Smooth muscle cell (in vitro differentiated cells): ENCODE measurements at regions not wholly inside any gene's neighbourhood (a gene's known extent, or its start where the extent isn't known, plus 50 kb on each side); places are given as distances from the start of the nearest gene placed in this dataset.

Experiments used
- DNase-seq: peaks from one replicate; lab custom pipeline; 2025; ENCODE audit not compliant: unreplicated experiment; lab: John Stamatoyannopoulos, UW
- H2AFZ ChIP-seq: fragments of 200-600 bp; sonication (generic); 2 replicates; pipeline ENCODE4 v1.6.0; 2016; ENCODE audit warnings: antibody characterized with exemption, low read depth, mild to moderate bottlenecking
- H3F3A ChIP-seq: fragments of 200-600 bp; sonication (generic); 2 replicates; pipeline ENCODE4 v1.6.0; 2017; ENCODE audit warnings: antibody characterized with exemption, low read depth
- H3K27ac ChIP-seq: fragments of 200-600 bp; sonication (generic); 2 replicates; pipeline ENCODE4 v1.5.1; 2016; ENCODE audit warnings: low read depth, mild to moderate bottlenecking
- H3K27me3 ChIP-seq: fragments of 200-600 bp; sonication (generic); 2 replicates; pipeline ENCODE4 v1.6.1; 2016; ENCODE audit warnings: low read depth, mild to moderate bottlenecking
- H3K36me3 ChIP-seq: fragments of 200-600 bp; sonication (generic); 2 replicates; pipeline ENCODE4 v1.5.1; 2016; ENCODE audit warnings: low read depth
- H3K4me1 ChIP-seq: fragments of 200-600 bp; sonication (generic); 2 replicates; pipeline ENCODE4 v1.5.1; 2016; ENCODE audit warnings: low read depth
- H3K4me2 ChIP-seq: fragments of 200-600 bp; sonication (generic); 2 replicates; pipeline ENCODE4 v1.6.0; 2016; ENCODE audit warnings: mild to moderate bottlenecking
- H3K4me3 ChIP-seq: fragments of 200-600 bp; sonication (generic); 2 replicates; pipeline ENCODE4 v1.5.1; 2016; ENCODE audit warnings: mild to moderate bottlenecking
- H3K79me2 ChIP-seq: fragments of 200-600 bp; sonication (generic); 2 replicates; pipeline ENCODE4 v1.6.0; 2016; ENCODE audit warnings: low read depth, mild to moderate bottlenecking
- H3K9ac ChIP-seq: fragments of 200-600 bp; sonication (generic); 2 replicates; pipeline ENCODE4 v1.6.0; 2016; ENCODE audit warnings: low read depth
- H3K9me3 ChIP-seq: fragments of 200-600 bp; sonication (generic); replicated peaks from 2 replicates; pipeline ENCODE4 v1.5.1; 2016; ENCODE audit warnings: low read depth
- H4K20me1 ChIP-seq: fragments of 200-600 bp; sonication (generic); 2 replicates; pipeline ENCODE4 v1.6.0; 2016; ENCODE audit warnings: low read depth
- WGBS: methylation state at CpG from one replicate; pipeline ENCODE4 v1.1.7; 2016; ENCODE audit warnings: low lambda C conversion rate; 5-methylcytosine and 5-hydroxymethylcytosine counted together
- TF ChIP-seq, protein P1 (sequence below): fragments of 200-600 bp; sonication (generic); IDR thresholded peaks from 2 replicates; pipeline ENCODE4 v1.5.1; 2017; ENCODE audit warnings: borderline replicate concordance, mild to moderate bottlenecking, antibody characterized with exemption; ENCODE audit not compliant: insufficient read depth, poor library complexity, severe bottlenecking

DNA sequence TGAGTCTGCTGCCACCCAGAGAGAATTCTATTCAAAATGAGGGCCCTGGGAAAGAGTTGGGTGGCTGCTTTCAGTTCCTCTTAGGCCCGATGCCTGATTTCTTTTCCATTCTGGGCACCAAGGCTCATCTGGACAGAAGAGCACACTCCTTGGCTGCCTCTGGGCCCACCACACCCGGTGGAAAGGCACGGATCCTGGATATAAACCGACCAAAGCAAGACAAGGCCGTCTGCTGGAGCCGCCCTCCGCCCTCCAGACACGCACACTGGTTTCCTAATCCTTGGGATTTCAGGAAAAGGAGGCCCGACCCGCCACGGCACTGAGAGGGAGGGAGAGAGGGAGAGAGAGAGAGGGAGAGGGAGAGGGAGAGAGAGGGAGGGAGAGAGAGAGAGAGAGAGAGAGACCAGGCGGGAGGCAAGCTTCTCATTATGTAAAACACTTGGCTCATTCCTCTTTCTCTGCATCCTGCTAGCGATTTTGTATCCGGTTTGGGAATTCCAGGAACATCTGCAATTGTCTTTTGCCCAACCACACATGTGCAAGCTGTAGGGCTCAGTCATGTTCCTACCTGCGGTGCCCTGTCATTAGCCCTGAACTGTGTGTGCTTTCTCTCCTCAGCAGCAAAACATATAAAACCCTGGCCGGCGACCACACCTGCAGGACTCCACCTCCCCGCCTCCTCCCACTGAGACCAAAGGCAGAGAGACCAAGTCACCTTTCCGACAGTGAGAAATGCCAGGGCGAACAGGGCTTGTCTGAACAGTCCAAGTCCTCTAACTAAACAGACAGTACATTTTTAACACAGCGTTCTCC is 347.2 kb downstream of the SOX9 start:
- Histone ChIP-seq H3K4me3 (no peak overlapping the region), H3K4me2 (peak overlapping the region; percentile 76), H3F3A (peaks cover 20% of the 10 kb centered on the region), H3K9me3 (no peaks in the 10 kb centered on the region), H3K36me3 (no peaks in the 10 kb centered on the region), H3K79me2 (peaks cover 4% of the 10 kb centered on the region), H3K4me1 (peaks cover 30% of the 10 kb centered on the region), H2AFZ (peak overlapping the region; percentile 59), H3K27ac (peak overlapping the region; percentile 91), H4K20me1 (peaks cover 31% of the 10 kb centered on the region), H3K27me3 (no peaks in the 10 kb centered on the region), H3K9ac (peak overlapping the region; percentile 46)
- TF ChIP-seq, protein P1, sequence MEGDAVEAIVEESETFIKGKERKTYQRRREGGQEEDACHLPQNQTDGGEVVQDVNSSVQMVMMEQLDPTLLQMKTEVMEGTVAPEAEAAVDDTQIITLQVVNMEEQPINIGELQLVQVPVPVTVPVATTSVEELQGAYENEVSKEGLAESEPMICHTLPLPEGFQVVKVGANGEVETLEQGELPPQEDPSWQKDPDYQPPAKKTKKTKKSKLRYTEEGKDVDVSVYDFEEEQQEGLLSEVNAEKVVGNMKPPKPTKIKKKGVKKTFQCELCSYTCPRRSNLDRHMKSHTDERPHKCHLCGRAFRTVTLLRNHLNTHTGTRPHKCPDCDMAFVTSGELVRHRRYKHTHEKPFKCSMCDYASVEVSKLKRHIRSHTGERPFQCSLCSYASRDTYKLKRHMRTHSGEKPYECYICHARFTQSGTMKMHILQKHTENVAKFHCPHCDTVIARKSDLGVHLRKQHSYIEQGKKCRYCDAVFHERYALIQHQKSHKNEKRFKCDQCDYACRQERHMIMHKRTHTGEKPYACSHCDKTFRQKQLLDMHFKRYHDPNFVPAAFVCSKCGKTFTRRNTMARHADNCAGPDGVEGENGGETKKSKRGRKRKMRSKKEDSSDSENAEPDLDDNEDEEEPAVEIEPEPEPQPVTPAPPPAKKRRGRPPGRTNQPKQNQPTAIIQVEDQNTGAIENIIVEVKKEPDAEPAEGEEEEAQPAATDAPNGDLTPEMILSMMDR, result no peak
- 19% methylated on average over 21 of the region's 21 CpGs for WGBS
- DNase-seq, result peak; percentile 16

DNA sequence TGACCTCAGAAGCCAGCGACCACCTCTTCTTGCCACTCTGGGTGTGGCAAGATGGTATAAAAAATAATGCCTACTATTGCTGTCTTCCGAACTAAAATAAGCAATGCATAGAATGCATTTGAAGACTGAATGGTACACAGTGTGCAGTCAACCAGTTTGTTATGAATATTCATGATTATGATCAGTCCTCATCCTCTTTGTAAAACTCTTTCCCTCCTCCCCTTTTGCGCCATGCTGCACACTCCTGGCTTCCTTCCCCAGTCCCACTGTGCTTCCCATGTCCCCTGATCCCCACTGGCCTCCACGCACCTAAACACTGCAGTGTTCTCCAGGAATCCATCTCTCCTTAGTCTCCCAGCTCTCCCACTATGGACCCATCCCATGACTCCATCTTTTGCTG is 348.0 kb downstream of the SOX9 start:
- Histone ChIP-seq H3K27me3 (no peaks in the 10 kb centered on the region), H3K4me1 (peaks cover 30% of the 10 kb centered on the region), H3F3A (peaks cover 20% of the 10 kb centered on the region), H4K20me1 (peaks cover 31% of the 10 kb centered on the region), H3K4me2 (no peak overlapping the region), H3K9me3 (no peaks in the 10 kb centered on the region), H3K4me3 (no peak overlapping the region), H3K27ac (peak overlapping the region; percentile 91), H3K79me2 (peaks cover 4% of the 10 kb centered on the region), H3K36me3 (no peaks in the 10 kb centered on the region), H2AFZ (no peak overlapping the region), H3K9ac (no peak overlapping the region)
- TF ChIP-seq, protein P1, result no peak
- WGBS, result 89% methylated on average over 4 of the region's 4 CpGs
- no peak for DNase-seq

DNA sequence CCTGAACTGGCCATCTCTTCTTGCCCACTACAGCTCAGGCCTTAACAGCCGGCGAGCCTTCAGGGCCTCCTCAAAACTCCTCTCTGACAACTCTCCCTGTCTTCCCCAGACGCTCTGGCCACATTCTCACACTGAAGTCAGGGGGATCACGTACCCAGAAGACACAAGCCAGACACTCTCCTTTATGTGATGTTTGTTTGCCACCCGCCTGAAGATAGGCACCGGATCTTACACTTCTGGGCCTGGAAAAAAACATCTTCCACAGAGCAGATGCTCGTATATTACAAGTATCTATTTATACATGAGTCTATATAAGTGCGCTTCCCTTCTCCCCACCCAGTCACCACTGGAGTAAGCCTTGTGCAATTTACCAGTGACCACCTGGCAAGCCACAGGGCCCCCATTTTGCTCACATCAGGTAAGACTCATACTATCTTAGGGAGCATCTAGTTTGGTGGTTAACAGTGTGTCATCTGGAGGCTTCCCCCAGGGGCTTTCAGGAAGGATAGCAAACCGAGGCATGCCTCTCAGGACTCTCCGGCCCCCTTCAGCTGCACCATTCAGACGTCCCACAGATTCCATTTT is 349.4 kb downstream of the SOX9 start:
- H3F3A ChIP-seq, result peaks cover 12% of the 10 kb centered on the region
- no peaks in the 10 kb centered on the region for H3K36me3 ChIP-seq
- H3K4me2 ChIP-seq, result no peak overlapping the region
- TF ChIP-seq, protein P1, result no peak
- no peak overlapping the region for H3K4me3 ChIP-seq
- H3K27me3 ChIP-seq, result no peaks in the 10 kb centered on the region
- 33% methylated on average over 11 of the region's 11 CpGs for WGBS
- no peak for DNase-seq
- peaks cover 26% of the 10 kb centered on the region for H3K4me1 ChIP-seq
- peaks cover 39% of the 10 kb centered on the region for H4K20me1 ChIP-seq
- peaks cover 4% of the 10 kb centered on the region for H3K79me2 ChIP-seq
- H3K27ac ChIP-seq, result peak overlapping the region; percentile 29
- H3K9ac ChIP-seq, result no peak overlapping the region
- H2AFZ ChIP-seq, result no peak overlapping the region
- H3K9me3 ChIP-seq, result no peaks in the 10 kb centered on the region
